Fibroblast of lung (primary cell): ENCODE measurements at regions not wholly inside any gene's neighbourhood (a gene's known extent, or its start where the extent isn't known, plus 50 kb on each side); places are given as distances from the start of the nearest gene placed in this dataset.

ENCODE experiments used
- CTCF ChIP-seq, 2 donors: IDR thresholded peaks in 1 of 2; conservative IDR thresholded peaks in 1 of 2; 1 replicate in 1 of 2; 2 replicates in 1 of 2; pipeline ENCODE4 v1.5.1; 2011 to 2012; ENCODE audit warnings: low read length in 2 of 2, control low read depth in 1 of 2, inconsistent platforms in 1 of 2, low read depth in 1 of 2, mild to moderate bottlenecking in 1 of 2
- EZH2 ChIP-seq: IDR thresholded peaks from 2 replicates; pipeline ENCODE4 v1.5.1; 2012; ENCODE audit warnings: low read length, control low read depth, mild to moderate bottlenecking; ENCODE audit errors: missing control alignments

GRCh38 chr6:85251300-85251699 lies 198.6 kb upstream of the NT5E start:
- TF ChIP-seq CTCF (conservative IDR thresholded peaks at IDR 0.05 in 1 of 2, IDR thresholded peaks at IDR 0.05 in 1 of 2; ENCODE audit: low read depth in 1 of 2, low read length in 2 of 2), result no peak
- TF ChIP-seq EZH2, result no peak
